ENCODE measurements at regions not wholly inside any gene's neighbourhood (a gene's known extent, or its start where the extent isn't known, plus 50 kb on each side); places are given as distances from the start of the nearest gene placed in this dataset.

DNA sequence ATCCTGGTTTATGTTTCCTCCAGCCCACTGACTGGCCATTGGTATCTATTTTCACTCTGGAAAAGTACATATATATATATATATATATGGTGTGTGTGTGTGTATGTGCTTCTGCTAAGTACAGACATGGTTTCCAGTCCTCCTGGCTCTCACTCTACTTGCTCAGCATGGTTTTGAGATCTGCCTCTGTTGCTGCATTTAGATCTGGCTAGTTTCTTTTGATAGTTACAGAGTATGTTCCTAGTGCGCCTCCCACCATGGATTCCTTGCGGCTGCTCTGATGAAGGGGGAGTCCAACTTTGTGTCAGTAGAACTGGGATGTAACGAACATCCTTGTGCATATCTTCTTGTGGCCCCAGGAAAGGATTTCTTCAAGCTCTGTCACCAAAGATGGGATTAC lies 274.1 kb downstream of the MIAT start:
- TF ChIP-seq POLR2AphosphoS5 (IDR thresholded peaks at IDR 0.05; ENCODE audit: low read depth, low read length) (no peak), SIN3A (IDR thresholded peaks at IDR 0.05; ENCODE audit: borderline replicate concordance, insufficient read depth, low read length) (no peak), TAF1 (IDR thresholded peaks at IDR 0.05; ENCODE audit: borderline replicate concordance, insufficient read depth, low read length) (no peak), FOXP2 (optimal IDR thresholded peaks at IDR 0.05; ENCODE audit: borderline replicate concordance, extremely low read depth, extremely low read length, insufficient read depth) (no peak)
- TF ChIP-seq, protein P1, sequence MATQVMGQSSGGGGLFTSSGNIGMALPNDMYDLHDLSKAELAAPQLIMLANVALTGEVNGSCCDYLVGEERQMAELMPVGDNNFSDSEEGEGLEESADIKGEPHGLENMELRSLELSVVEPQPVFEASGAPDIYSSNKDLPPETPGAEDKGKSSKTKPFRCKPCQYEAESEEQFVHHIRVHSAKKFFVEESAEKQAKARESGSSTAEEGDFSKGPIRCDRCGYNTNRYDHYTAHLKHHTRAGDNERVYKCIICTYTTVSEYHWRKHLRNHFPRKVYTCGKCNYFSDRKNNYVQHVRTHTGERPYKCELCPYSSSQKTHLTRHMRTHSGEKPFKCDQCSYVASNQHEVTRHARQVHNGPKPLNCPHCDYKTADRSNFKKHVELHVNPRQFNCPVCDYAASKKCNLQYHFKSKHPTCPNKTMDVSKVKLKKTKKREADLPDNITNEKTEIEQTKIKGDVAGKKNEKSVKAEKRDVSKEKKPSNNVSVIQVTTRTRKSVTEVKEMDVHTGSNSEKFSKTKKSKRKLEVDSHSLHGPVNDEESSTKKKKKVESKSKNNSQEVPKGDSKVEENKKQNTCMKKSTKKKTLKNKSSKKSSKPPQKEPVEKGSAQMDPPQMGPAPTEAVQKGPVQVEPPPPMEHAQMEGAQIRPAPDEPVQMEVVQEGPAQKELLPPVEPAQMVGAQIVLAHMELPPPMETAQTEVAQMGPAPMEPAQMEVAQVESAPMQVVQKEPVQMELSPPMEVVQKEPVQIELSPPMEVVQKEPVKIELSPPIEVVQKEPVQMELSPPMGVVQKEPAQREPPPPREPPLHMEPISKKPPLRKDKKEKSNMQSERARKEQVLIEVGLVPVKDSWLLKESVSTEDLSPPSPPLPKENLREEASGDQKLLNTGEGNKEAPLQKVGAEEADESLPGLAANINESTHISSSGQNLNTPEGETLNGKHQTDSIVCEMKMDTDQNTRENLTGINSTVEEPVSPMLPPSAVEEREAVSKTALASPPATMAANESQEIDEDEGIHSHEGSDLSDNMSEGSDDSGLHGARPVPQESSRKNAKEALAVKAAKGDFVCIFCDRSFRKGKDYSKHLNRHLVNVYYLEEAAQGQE (IDR thresholded peaks at IDR 0.05; ENCODE audit: insufficient read depth in 1 of 2, low read depth in 2 of 2, low read length in 2 of 2), result no peak

DNA sequence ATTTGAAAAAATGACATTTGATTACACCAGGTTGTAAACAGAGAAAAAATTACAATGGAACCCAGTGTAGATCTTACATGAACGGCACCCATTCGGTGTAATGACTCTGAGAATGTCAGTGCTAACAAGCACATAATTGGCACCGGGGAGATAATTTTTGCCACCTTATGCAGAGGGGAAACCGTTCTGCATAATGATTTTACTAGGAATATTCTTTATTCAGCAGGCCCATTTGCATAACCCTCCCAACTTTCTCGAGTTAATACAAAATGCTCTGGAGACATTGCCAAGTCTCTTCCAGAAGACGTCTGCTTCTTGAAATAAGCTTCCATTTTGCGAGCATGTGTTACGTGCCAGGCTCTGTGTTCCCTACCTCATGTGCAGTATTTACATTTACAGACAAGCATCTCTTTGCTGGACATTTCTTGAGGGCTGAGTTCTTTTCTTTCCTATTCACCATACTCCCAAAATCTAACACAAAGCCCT lies 275.8 kb downstream of the MIAT start:
- TF ChIP-seq, protein P1 (IDR thresholded peaks at IDR 0.05; ENCODE audit: insufficient read depth in 1 of 2, low read depth in 2 of 2, low read length in 2 of 2), result no peak
- TF ChIP-seq TAF1 (IDR thresholded peaks at IDR 0.05; ENCODE audit: borderline replicate concordance, insufficient read depth, low read length) (no peak), POLR2AphosphoS5 (IDR thresholded peaks at IDR 0.05; ENCODE audit: low read depth, low read length) (no peak), FOXP2 (optimal IDR thresholded peaks at IDR 0.05; ENCODE audit: borderline replicate concordance, extremely low read depth, extremely low read length, insufficient read depth) (no peak), SIN3A (IDR thresholded peaks at IDR 0.05; ENCODE audit: borderline replicate concordance, insufficient read depth, low read length) (no peak)

DNA sequence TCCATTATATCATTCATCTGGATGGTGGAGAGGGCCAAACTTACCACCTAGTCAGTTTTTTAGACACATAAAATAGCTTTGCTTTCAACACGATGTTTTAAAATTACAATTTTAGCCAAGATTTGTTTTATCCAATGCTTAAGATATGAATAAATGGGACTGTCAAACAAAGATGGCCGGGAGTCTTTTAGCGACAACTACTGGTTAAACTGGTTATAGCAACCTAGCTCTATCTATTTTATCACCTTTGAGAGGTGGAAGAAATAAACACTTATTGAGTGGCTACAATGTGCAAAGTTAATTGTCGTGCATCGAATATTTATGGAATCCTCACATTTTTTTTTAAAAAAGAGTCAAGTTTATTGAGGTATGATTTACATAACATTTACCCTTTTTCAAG lies 279.8 kb downstream of the MIAT start:
- TF ChIP-seq, protein P1 (IDR thresholded peaks at IDR 0.05; ENCODE audit: insufficient read depth in 1 of 2, low read depth in 2 of 2, low read length in 2 of 2), result no peak
- TF ChIP-seq SIN3A (IDR thresholded peaks at IDR 0.05; ENCODE audit: borderline replicate concordance, insufficient read depth, low read length) (no peak), TAF1 (IDR thresholded peaks at IDR 0.05; ENCODE audit: borderline replicate concordance, insufficient read depth, low read length) (no peak)

DNA sequence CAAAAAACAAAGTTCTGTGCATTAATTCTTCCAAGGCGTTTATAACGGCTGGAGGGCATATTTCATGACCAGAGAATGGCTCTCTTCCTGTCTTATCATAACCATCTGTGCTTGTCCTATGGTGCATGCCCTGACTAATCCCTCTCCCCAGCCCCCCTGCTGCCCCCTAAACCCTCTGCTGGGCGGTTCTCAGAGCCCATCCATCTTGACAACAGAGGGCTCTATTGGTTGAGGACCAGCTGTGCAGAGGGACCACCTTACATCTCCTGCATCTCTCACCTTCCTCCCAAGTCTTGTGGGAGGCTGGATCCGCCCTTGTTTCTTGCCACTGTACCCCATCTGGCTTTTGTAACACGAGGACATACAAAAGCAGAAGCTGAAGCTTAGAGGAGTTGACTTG lies 282.1 kb downstream of the MIAT start:
- TF ChIP-seq SIN3A (IDR thresholded peaks at IDR 0.05; ENCODE audit: borderline replicate concordance, insufficient read depth, low read length), result no peak
- no peak for TF ChIP-seq TAF1 (IDR thresholded peaks at IDR 0.05; ENCODE audit: borderline replicate concordance, insufficient read depth, low read length)
- TF ChIP-seq FOXP2 (optimal IDR thresholded peaks at IDR 0.05; ENCODE audit: borderline replicate concordance, extremely low read depth, extremely low read length, insufficient read depth), result no peak
- TF ChIP-seq POLR2AphosphoS5 (IDR thresholded peaks at IDR 0.05; ENCODE audit: low read depth, low read length), result no peak
- TF ChIP-seq, protein P1 (IDR thresholded peaks at IDR 0.05; ENCODE audit: insufficient read depth in 1 of 2, low read depth in 2 of 2, low read length in 2 of 2), result no peak

Measured in PFSK-1 (cell line).